PFSK-1 (cell line): ENCODE measurements at regions not wholly inside any gene's neighbourhood (a gene's known extent, or its start where the extent isn't known, plus 50 kb on each side); places are given as distances from the start of the nearest gene placed in this dataset.

Experiments used
- REST ChIP-seq, 2 experiments: IDR thresholded peaks; 2 replicates each; pipeline versions ENCODE4 v1.6.1 to v1.8.0; 2011 to 2012; ENCODE audit warnings: low read depth in 2 of 2, low read length in 2 of 2, control low read depth in 1 of 2, inconsistent platforms in 1 of 2, mild to moderate bottlenecking in 1 of 2, moderate library complexity in 1 of 2; ENCODE audit not compliant: insufficient read depth in 1 of 2
- TAF1 ChIP-seq: IDR thresholded peaks from 2 replicates; pipeline ENCODE4 v1.6.1; 2012; ENCODE audit warnings: low read length, control low read depth, borderline replicate concordance; ENCODE audit not compliant: insufficient read depth

- TF ChIP-seq TAF1 (no peak), REST (IDR thresholded peaks at IDR 0.05; ENCODE audit: insufficient read depth in 1 of 2, low read depth in 2 of 2, low read length in 2 of 2) (no peak)
Observed at GRCh38 chr9:18163146-18163545, 310.8 kb upstream of the ADAMTSL1 start.
